GM18499 (cell line): ENCODE measurements at regions not wholly inside any gene's neighbourhood (a gene's known extent, or its start where the extent isn't known, plus 50 kb on each side); places are given as distances from the start of the nearest gene placed in this dataset.

Experiments
- ATAC-seq: cut with Tn5 transposase; IDR thresholded peaks from one replicate; pipeline ENCODE4 v1.9.1; 2021; ENCODE audit warnings: moderate number of reproducible peaks; ENCODE audit not compliant: insufficient read depth, unreplicated experiment

- no peak for ATAC-seq
Observed at GRCh38 chr9:99509900-99510535, 287.9 kb downstream of the SEC61B start.

GRCh38 chr9:99511723-99512122, 289.6 kb downstream of the SEC61B start:
- no peak for ATAC-seq

GRCh38 chr9:99513441-99514112, 291.5 kb downstream of the SEC61B start:
- peak; percentile 50 for ATAC-seq

DNA sequence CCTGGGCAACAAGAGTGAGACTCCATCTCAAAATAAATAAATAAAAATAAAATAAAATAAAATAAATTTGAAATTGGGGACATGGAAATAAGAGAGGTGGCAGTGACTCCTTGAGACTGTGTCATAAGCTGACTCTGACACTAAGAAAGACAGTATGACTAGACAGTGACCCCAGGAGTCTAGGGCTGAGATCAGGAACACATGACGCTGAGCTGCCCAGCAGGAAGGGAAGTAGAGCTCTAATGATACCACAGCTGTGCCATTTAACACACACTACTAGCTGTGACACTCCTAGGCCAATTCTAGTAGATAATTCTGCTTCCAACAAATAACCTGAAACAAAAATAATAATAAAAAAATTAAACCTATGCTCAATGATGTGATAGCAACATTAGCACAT, 293.0 kb downstream of the SEC61B start:
- ATAC-seq: no peak

DNA sequence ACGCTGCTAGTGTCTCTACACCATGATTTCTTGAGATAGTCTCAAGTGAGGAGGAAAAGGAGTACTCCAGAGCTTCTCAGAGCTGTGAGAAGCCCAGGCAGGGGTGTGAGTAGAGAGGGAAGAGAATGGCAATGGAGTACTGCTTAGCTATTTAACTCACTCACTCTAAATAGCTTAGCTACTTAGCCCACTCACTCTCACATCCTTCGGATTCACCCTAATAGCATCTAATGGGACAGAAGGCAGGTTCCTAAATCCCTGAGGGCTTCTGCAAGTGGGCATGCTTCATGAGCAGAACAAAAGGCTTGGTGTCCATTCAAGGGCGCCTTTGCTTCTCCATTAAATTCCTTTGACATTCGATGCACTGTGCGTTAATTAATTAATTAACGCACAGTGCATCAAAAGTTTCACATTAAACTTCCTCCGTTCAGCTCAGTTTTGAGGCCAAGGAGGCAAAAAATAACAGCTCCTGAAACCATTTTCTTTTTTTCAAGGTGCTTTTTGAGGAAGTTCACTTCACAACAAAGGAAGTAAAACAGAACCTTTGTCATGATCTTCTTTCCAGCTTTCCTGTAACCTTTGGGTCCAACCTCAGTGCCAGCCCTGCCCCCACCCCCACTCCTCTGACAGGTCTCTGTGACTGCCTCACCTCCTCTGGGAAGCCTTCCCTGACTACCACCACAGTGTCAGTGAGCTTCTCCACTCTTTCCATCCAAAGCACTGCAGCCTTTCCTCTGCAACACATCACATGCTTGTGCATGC, 294.0 kb downstream of the SEC61B start:
- no peak for ATAC-seq

DNA sequence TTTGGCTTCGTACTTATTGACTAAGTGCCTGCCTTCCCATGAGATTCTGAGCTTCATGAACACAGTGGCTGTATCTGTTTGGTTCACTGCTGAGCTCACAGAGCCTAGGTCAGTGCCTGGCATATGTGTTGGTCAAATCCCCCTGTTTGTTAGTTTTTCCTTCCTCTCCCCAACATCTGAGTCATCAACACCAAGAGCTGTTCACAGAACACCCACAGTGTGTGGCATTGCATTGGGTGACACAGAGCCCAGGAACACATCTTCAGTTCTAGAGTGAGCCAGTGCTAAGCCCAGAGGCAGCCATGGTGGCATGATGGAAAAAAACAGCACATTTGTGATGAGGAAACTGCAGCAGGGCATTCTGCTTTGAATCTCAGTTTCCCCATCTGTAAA, 294.6 kb downstream of the SEC61B start:
- ATAC-seq: no peak

GRCh38 chr9:99523838-99524237, 297.8 kb upstream of the NR4A3 start:
- ATAC-seq: no peak

DNA sequence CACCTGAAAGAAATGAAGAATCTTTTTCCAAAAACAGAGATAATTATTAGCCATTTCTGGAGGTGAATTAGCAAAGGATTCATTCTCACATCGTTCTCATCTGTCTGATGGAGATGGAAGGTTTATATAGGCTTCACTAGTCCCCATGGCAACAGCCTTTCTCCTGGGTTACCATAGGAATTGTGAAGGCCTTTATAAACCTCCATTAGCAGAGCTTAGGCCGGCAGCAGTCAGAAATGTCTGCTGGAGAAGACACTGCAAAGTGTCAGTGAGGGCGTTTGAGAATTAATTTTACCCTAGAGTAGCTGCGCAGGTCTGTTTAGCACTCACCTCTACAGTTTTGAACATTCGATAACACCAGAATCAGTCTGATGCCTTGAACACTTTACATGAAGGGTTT, 290.4 kb upstream of the NR4A3 start:
- no peak for ATAC-seq

DNA sequence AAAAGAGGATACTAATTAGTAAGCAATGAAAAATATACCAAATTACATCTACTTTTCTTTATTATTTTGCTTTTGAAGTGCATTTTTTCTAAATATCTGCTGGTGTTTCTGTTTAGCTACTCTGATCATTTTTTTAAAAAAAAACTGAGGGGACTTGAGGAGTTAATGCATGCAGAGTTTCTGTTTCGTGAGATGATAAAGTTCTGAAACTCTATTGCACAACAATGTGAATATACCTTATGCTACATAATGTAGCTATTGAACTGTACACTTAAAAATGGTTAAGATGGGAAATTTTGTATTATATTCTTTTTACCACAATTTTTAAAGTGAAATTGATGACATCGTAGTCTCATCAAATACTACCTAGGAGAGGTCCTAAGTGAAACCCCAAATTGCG, 288.3 kb upstream of the NR4A3 start:
- ATAC-seq: no peak

DNA sequence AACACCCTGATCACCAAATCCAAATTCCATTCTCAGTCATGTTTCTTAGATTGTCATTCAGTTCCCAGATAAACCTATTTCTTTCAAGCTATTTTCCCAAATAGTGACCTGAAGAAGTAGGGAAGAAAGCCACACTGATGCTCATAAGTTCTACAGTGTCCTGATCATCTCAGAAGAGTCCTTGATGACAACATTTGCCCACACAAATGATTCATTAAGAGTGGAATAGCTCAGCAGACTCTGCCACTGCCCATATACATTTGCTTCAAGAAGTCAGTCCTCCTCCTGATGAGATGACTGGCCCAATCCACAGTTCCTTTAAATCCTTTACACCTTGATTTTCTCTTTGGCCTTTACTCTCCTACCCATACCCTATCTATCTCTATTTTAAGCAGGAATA, 283.7 kb upstream of the NR4A3 start:
- ATAC-seq: no peak

- ATAC-seq: no peak
Observed at GRCh38 chr9:99544526-99544925, 277.2 kb upstream of the NR4A3 start.

- ATAC-seq: no peak
Observed at GRCh38 chr9:99549441-99549840, 272.2 kb upstream of the NR4A3 start.

- no peak for ATAC-seq
Observed at GRCh38 chr9:99555792-99556191, 265.9 kb upstream of the NR4A3 start.

- no peak for ATAC-seq
Observed at GRCh38 chr9:99556998-99557397, 264.7 kb upstream of the NR4A3 start.

DNA sequence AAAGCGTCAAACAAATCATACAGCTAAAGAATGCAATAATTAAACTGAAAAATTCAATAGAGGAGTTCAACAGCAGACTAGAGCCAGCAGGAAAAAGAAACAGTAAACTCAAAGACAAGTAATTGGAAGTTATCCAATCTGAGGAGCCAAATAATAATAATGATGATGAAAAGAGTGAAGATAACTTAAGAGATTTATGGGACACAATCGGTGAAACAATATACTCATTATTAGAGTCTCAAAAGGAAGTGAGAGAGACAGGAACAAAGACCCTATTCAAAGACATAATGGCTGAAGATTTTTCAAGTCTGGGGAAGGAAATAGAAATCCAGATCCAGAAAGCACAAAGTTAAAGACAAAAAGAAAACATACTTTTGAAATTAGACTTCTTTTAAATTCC, 263.9 kb upstream of the NR4A3 start:
- ATAC-seq: no peak

DNA sequence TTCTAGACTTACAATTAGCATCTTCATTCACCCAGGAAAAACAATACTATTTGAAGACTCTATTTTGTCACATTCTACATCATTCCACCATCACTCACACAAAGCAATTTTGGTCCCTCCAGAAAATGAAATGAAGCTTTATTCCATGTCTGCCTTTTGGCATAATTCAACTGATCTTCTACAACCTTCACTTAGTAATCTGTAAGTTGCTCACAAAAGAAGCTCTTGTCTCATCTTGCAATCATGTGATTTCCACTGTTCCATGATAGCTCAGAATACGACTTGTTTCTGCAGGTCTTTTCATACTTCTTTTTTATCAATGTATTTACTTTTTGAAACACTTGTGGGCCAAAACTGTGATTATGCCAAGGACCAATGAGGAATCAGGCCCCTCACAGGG, 261.9 kb upstream of the NR4A3 start:
- ATAC-seq: no peak

DNA sequence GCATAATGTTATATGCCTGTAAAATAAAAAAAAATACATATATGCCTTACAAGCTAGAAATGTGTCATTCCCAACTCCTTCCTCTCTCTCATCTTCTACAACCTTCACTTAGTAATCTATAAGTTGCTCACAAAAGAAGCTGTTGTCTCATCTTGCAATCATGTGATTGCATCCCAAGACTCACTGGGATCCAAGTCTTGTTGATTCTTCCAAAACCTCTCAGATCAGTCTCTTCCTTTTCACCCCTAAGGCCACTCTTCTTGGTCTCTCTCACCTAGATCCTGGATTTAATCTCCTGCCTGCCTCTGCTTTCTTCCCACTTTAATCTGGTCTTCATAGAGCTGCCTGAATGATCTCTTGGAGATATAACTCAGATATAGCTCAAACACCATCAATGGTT, 261.1 kb upstream of the NR4A3 start:
- no peak for ATAC-seq

DNA sequence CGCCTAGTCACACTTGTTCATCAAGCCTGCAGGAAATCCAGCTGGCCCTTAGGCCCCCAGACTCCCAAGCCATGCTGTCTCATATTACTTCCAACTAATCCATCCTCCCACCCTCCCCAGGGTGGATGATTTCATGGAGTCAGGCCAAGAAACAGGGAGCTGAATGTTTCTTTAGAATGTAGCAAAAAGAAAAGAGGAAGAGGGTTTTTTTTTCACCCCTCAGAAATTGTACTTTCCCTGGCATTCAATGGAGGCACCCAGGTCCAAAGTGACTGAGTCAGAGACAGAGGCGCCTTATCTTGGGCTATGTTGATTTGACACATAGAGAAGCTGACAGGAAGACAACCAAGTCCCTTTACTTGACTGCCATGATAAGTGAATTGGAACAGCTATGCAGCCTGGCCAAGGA, 260.2 kb upstream of the NR4A3 start:
- ATAC-seq: no peak

- ATAC-seq: no peak
Observed at GRCh38 chr9:99561961-99562565, 259.6 kb upstream of the NR4A3 start.

DNA sequence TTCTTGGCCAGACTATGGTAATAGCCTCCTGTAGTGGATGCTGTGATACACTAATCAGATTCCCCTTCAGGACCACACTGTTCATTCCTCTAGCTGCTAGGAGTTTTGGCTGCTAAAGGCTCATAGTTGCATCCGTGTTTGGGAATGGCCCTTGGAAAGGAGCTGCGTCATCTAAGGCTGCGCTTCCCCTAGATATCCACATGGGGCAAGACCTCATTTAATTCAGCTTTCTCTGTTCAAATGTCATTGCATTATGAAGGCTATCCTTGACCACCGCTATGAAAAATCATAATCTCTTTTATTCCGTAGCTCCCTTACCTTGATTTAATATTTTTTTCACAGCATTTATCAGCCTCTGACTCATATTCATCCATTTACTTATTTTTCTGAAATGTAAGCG, 258.3 kb upstream of the NR4A3 start:
- ATAC-seq: no peak

DNA sequence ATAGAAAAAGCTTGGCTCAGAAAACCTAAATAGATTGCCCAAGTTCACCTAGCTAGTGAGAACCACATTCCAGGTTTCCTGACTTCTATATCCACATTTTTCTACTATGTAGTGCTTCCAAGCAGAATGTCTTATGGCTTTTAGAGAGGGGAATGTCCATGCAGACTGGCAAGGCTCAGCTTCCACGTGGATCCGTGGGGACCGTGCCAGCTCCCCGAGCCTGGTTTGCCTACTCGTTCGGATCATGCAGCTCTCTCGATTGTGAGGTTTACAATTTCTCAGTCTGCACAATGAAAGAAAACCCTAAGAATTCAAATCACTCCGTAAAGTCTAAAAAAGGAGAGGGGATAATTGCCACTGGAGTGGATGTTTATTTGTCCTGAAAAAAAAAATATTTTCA, 256.5 kb upstream of the NR4A3 start:
- no peak for ATAC-seq
